ELF-1 (cell line): ENCODE measurements at regions not wholly inside any gene's neighbourhood (a gene's known extent, or its start where the extent isn't known, plus 50 kb on each side); places are given as distances from the start of the nearest gene placed in this dataset.
"Not testable (repeated sequence)": the region's sequence is repeated elsewhere in the genome, so short reads cannot be mapped to it uniquely, and the experiment has no call there.

ENCODE experiments used
- DNase-seq: peaks from one replicate; pipeline ENCODE4 v3.0.0-alpha.2; 2016; ENCODE audit warnings: low read depth, low spot score

- no peak for DNase-seq
Observed at GRCh38 chr7:142603870-142604448, 145.3 kb upstream of the PRSS1 start.

- no peak for DNase-seq
Observed at GRCh38 chr7:142602756-142603155, 146.5 kb upstream of the PRSS1 start.

GRCh38 chr7:142602183-142602582, 147.1 kb upstream of the PRSS1 start:
- DNase-seq, result no peak

- no peak for DNase-seq
Observed at GRCh38 chr7:142598297-142598696, 151.0 kb upstream of the PRSS1 start.

- no peak for DNase-seq
Observed at GRCh38 chr7:142597547-142597946, 151.7 kb upstream of the PRSS1 start.

GRCh38 chr7:142595816-142596516, 153.3 kb upstream of the PRSS1 start:
- no peak for DNase-seq

- DNase-seq, result no peak
Observed at GRCh38 chr7:142594078-142594477, 155.2 kb upstream of the PRSS1 start.

- DNase-seq, result no peak
Observed at GRCh38 chr7:142593106-142593505, 156.2 kb upstream of the PRSS1 start.

GRCh38 chr7:142592664-142593063, 156.6 kb upstream of the PRSS1 start:
- no peak for DNase-seq

GRCh38 chr7:142592231-142592630, 157.0 kb upstream of the PRSS1 start:
- no peak for DNase-seq

- DNase-seq, result no peak
Observed at GRCh38 chr7:142590830-142591457, 158.3 kb upstream of the PRSS1 start.

GRCh38 chr7:142590077-142590476, 159.2 kb upstream of the PRSS1 start:
- no peak for DNase-seq

GRCh38 chr7:142587578-142588191, 161.6 kb upstream of the PRSS1 start:
- peak; percentile 37 for DNase-seq

GRCh38 chr7:142586611-142587010, 162.7 kb upstream of the PRSS1 start:
- no peak for DNase-seq

GRCh38 chr7:142585425-142585824, 163.8 kb upstream of the PRSS1 start:
- DNase-seq, result no peak

- DNase-seq, result no peak
Observed at GRCh38 chr7:142584765-142585164, 164.5 kb upstream of the PRSS1 start.

GRCh38 chr7:142583446-142583845, 165.8 kb upstream of the PRSS1 start:
- DNase-seq, result peak; percentile 77

GRCh38 chr7:142582351-142582750, 166.9 kb upstream of the PRSS1 start:
- no peak for DNase-seq

GRCh38 chr7:142581341-142581740, 167.9 kb upstream of the PRSS1 start:
- no peak for DNase-seq

- no peak for DNase-seq
Observed at GRCh38 chr7:142579946-142580345, 169.3 kb upstream of the PRSS1 start.

GRCh38 chr7:142575351-142575750, 173.9 kb upstream of the PRSS1 start:
- not testable (repeated sequence) for DNase-seq

GRCh38 chr7:142571581-142571980, 177.7 kb upstream of the PRSS1 start:
- no peak for DNase-seq

GRCh38 chr7:142569851-142570250, 179.4 kb upstream of the PRSS1 start:
- peak; percentile 21 for DNase-seq
